ENCODE measurements at regions not wholly inside any gene's neighbourhood (a gene's known extent, or its start where the extent isn't known, plus 50 kb on each side); places are given as distances from the start of the nearest gene placed in this dataset.
A peak's percentile ranks its signal among the peaks of the same experiment; 100 is the strongest.
"Not testable (repeated sequence)": the region's sequence is repeated elsewhere in the genome, so short reads cannot be mapped to it uniquely, and the experiment has no call there.

DNA sequence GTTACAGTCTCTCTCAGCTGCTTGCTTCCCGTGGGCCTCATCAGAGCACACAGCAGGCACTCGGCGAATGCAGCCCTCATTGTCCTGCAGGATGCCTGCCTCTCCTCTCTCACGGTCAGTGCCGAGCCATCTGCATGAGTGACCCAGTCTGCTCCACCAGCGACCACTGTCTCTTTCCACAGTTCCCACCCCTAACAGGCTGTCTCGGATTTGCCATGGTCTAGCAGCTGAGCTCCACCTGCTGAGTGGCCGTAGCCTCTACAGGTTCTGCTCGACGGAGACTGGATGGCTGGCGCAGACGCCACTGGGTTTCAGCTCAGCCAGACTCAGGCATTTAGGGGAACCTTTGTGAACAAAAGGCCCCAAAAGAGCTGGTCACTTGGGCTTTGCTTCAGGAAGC lies 209.4 kb upstream of the FOXK1 start:
- peak in 1 of 2 donors; percentile 28 for DNase-seq
- H3K4me3 ChIP-seq: no peak overlapping the region
- no peaks in the 10 kb centered on the region for H3K4me1 ChIP-seq
- TF ChIP-seq POLR2AphosphoS5 (IDR thresholded peaks at IDR 0.05) (no peak), EP300 (IDR thresholded peaks at IDR 0.05) (no peak)
- intact Hi-C loops (cut with DNase I; ENCODE audit: low total_unique reads): no loop called here
- no peaks in the 10 kb centered on the region for H3K27me3 ChIP-seq
- no peaks in the 10 kb centered on the region for H3K36me3 ChIP-seq
- no peak overlapping the region for H3K27ac ChIP-seq
- 48 to 61% (median 56%) methylated on average over 7 to 12 of the region's 12 CpGs for WGBS, 5 donors
- H3K9me3 ChIP-seq: no peaks in the 10 kb centered on the region

- TF ChIP-seq, protein P1, sequence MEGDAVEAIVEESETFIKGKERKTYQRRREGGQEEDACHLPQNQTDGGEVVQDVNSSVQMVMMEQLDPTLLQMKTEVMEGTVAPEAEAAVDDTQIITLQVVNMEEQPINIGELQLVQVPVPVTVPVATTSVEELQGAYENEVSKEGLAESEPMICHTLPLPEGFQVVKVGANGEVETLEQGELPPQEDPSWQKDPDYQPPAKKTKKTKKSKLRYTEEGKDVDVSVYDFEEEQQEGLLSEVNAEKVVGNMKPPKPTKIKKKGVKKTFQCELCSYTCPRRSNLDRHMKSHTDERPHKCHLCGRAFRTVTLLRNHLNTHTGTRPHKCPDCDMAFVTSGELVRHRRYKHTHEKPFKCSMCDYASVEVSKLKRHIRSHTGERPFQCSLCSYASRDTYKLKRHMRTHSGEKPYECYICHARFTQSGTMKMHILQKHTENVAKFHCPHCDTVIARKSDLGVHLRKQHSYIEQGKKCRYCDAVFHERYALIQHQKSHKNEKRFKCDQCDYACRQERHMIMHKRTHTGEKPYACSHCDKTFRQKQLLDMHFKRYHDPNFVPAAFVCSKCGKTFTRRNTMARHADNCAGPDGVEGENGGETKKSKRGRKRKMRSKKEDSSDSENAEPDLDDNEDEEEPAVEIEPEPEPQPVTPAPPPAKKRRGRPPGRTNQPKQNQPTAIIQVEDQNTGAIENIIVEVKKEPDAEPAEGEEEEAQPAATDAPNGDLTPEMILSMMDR (IDR thresholded peaks at IDR 0.05): peak in 2 of 7 experiments; percentile 17 to 24
- TF ChIP-seq EP300 (IDR thresholded peaks at IDR 0.05): no peak
- Histone ChIP-seq H3K27me3 (no peaks in the 10 kb centered on the region), H3K27ac (no peak overlapping the region), H3K36me3 (no peaks in the 10 kb centered on the region), H3K4me1 (no peaks in the 10 kb centered on the region), H3K9me3 (peaks cover 0 to 11% (median 7%) of the 10 kb centered on the region in 4 donors), H3K4me3 (no peak overlapping the region)
- DNase-seq: peak in 1 of 2 donors; percentile 72
- WGBS, 5 donors: 52 to 61% (median 59%) methylated on average over 12 of the region's 12 CpGs
- intact Hi-C loops (cut with DNase I; ENCODE audit: low total_unique reads): no loop called here
Measured at GRCh38 chr7:4479367-4480039, 202.6 kb upstream of the FOXK1 start.

DNA sequence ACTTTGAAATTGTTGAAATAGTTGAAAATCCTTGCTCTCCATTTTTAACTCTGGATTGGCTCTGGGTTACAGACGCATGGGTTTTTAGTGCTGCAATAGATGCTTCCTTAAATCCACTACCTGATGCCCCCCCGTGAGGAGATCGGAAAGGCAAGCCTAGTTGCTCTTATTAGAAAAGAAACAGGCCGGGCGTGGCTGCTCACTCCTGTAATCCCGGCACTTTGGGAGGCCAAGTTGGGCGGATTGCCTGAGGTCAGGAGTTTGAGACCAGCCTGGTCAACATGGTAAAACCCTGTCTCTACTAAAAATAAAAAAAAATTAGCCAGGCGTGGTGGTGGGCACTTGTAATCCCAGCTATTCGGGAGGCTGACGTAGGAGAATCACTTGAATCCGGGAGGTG lies 202.0 kb upstream of the FOXK1 start:
- H3K4me1 ChIP-seq; H3K27me3 ChIP-seq; H3K27ac ChIP-seq; DNase-seq; H3K4me3 ChIP-seq; intact Hi-C loops (cut with DNase I; ENCODE audit: low total_unique reads); H3K36me3 ChIP-seq: not testable (repeated sequence)
- H3K9me3 ChIP-seq: peaks cover 0 to 14% (median 7%) of the 10 kb centered on the region in 4 donors
- WGBS, 5 donors: 87 to 92% (median 89%) methylated on average over 11 of the region's 11 CpGs

DNA sequence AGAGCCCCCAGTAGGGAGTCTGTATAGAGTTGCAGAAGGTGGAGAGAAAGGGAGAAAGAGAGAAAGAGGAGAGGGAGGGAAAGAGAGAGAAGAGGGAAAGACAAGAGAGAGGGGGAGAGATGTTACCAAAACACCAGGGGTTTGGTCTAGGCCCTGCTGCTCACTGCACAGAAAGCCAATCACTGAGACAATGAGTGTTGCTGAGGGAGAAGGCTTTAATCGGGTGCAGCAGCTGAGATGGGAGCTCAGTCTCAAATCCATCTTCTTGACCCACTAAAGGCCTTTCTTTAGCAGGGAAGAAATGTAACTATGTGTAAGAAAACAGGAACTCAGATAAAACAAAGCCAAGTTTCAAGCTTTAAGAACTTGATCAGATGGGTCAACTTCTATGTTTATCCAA lies 198.2 kb upstream of the FOXK1 start:
- Histone ChIP-seq H3K4me1 (no peaks in the 10 kb centered on the region), H3K36me3 (no peaks in the 10 kb centered on the region), H3K9me3 (peaks cover 0 to 14% (median 7%) of the 10 kb centered on the region in 4 donors), H3K27me3 (no peaks in the 10 kb centered on the region), H3K27ac (no peak overlapping the region), H3K4me3 (no peak overlapping the region)
- TF ChIP-seq POLR2AphosphoS5 (IDR thresholded peaks at IDR 0.05): no peak
- no peak for TF ChIP-seq EP300 (IDR thresholded peaks at IDR 0.05)
- TF ChIP-seq, protein P1 (IDR thresholded peaks at IDR 0.05): no peak
- no peak for TF ChIP-seq POLR2A (IDR thresholded peaks at IDR 0.05)
- intact Hi-C loops (cut with DNase I; ENCODE audit: low total_unique reads): no loop called here
- DNase-seq: no peak
- WGBS, 5 donors: 80 to 96% (median 95%) methylated on average over 1 of the region's 1 CpG

DNA sequence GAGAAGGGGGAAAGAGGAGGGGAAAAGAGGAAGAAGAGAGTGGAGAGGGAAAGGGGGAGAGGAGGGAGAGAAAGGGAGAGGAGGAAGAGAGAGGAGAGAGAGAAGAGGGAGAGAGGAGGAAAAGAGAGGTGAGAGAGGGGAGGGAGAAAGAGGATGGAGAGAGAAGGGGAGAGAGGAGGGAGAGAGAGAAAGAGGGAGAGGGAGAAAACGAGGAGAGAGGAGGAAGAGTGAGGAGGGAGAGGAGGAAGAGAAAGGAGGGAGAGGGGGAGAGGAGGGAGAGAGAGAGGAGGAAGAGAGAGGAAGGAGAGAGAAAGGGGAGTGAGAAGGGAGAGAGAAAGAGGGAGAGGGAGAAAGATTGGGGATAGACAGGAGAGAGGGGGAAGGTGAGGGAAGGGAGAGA lies 197.6 kb upstream of the FOXK1 start:
- H3K27ac ChIP-seq: no peak overlapping the region
- TF ChIP-seq POLR2A (IDR thresholded peaks at IDR 0.05) (no peak), EP300 (IDR thresholded peaks at IDR 0.05) (no peak), POLR2AphosphoS5 (IDR thresholded peaks at IDR 0.05) (no peak)
- TF ChIP-seq, protein P1 (IDR thresholded peaks at IDR 0.05): no peak
- H3K27me3 ChIP-seq: no peaks in the 10 kb centered on the region
- WGBS, 5 donors: 10 to 24% (median 18%) methylated on average over 1 of the region's 1 CpG
- DNase-seq: no peak
- no peak overlapping the region for H3K4me3 ChIP-seq
- peaks cover 0 to 14% (median 7%) of the 10 kb centered on the region in 4 donors for H3K9me3 ChIP-seq
- H3K4me1 ChIP-seq: no peaks in the 10 kb centered on the region
- intact Hi-C loops (cut with DNase I; ENCODE audit: low total_unique reads): no loop called here
- no peaks in the 10 kb centered on the region for H3K36me3 ChIP-seq
